AG08396 (cell line): ENCODE measurements at regions not wholly inside any gene's neighbourhood (a gene's known extent, or its start where the extent isn't known, plus 50 kb on each side); places are given as distances from the start of the nearest gene placed in this dataset.

Experiments used
- DNase-seq: peaks from one replicate; pipeline ENCODE4 v3.0.0; 2012; ENCODE audit warnings: low spot score, mixed read lengths

DNA sequence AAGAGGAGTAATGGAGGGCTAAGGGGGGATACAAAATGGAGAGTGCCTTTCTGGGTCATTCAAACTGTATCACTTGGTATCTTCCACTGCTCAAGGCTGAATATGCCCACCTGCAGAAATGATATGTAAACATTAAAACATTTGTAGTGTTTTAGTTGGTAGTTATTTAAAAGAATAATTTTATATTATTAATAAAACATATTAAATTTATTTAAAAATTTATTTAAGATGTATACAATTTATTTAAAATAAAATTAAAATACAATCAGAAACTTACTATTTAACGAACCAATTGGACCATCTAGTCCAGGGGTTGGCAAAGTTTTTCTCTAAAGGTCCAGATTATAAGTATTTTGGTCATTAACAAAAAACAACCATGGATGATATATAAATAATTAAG lies 308.5 kb downstream of the PLK2 start:
- DNase-seq = no peak

DNA sequence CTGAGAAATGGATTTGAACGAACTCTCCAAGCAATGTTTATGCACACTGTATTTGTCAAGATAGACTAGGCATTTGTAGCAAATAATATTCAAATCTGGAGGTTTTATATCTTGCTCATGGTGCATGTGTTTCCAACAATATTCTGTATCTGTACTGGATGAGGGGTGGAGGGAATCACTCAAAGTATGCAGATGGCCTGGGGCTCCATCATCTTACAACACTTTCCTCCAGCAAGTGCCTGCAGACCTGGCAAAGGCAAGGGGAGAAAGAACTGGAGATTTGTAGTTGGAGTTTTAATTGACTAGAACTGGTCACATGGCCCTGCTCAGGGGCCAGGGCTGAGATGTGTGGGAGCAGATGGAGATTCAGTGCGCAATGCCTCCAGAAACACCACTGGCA lies 309.0 kb downstream of the PLK2 start:
- no peak for DNase-seq

DNA sequence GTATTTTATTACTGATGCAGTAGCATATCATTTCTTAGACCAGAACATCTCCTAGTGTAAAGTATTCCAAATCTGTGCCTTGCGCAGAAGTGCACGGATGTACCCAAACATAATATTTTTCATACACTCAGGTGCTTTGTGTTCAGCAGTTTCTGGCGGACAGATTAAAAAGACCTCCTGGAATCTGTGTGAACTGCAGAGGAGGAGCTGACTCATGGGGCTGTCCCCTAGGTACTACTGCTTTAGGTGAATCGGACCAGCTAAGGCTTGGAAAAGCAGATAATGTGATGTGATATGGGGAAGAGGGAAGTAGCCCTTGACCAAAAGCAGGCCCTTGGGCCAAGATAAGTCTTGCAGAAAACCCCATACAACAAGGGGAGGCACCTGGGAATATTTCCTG lies 310.1 kb downstream of the PLK2 start:
- DNase-seq = no peak

DNA sequence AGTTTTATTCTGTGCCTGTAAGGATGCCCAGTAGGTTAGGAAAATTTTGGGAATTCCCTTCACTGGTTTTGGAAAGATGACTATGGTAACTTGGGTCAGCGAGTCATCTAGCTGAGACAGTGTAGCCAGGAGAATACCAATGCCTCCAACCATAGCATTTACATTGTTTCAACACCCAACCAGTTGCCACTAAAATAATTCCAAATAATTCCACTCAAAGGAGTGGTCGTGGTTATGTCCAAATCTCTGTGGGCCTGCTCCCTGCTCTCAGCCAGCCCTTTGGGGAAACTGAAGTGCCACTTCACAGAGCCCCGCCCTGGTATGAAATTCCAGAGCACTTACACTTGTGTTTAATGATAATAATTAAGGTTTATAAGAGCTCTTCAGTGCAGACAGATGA lies 310.5 kb downstream of the PLK2 start:
- no peak for DNase-seq

DNA sequence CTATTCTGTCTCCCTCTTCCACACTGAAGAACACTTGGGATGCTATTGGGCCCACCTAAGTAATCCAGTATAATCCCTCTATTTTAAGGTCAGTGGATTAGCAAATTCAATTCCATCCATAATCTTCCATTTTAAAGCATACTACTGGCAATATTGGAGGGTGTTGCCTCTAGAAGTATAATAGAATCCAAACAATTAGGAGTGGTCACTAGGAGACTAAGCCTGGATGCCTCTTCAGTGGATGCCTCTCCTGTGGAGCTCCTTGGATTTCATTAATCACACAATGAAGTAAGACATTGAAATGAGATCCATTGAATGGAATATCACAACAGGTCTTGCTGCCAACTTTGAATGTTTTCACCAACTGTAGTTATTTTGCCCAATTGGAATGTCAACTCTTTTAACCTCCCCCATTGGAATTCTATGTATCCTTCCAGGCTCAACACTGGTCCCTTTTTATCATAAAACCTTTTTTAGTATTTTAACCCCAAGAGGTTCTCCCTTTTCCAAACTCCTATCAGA lies 311.6 kb downstream of the PLK2 start:
- no peak for DNase-seq

DNA sequence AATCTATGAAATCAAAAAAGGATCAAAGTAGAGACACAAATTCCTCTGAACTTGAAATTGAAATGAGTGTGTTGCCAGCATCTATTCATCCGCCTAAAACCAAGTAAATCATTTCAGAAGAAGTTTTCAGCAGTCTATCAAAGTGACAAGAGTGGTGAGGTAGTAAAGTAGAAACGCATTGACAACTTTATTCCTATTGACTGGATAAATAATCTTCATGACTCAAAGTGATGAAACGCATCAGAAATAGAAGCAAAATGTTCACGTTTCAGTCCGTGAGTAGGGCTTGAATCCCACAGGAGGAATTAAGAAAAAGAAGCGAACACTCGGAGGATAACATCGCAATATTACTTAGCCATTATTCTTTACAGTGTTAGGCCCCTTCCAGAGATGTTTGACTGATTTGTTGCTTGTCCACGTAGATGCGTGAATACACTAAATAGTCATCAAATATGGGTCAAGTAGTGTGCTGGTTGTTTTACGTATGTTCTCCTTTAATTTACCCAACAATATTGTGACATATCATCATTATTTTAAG lies 314.4 kb downstream of the PLK2 start:
- no peak for DNase-seq

DNA sequence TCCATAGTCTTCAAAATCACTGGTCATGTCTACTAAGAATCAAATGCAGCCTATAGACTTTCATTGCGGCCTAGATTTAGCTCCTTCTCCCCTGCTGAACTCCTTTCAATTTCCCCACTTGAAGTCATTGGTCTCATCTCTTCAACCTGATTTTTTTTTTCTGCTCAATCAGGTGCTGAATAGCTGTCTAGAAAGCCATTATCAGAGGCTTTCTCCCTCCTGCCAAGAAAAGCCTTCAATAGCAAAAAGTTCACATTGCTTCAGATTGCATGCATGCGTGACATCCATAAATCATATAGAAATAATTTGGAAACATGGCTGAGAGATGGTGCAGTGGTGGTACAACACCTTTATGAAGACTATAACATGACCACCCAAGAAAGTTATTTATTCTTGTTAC lies 316.2 kb downstream of the PLK2 start:
- DNase-seq = no peak

DNA sequence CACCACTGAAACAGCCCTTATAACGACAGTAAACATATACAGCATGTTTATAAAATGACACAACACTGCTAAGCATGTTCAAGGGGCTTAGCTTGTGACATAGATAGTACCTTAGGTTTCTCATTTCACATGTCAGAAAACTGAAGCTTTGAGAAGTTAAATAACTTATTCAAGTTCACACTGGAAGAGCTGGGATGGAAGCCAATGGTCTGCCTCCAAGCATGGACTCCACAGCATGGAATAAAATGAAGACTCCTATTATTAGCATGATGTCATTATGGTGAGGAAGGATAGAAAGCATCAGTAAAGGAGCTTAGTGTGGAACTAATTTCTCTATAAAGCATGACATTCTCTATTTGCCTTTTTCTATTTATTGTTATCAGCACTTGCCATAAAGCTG lies 316.7 kb downstream of the PLK2 start:
- no peak for DNase-seq

DNA sequence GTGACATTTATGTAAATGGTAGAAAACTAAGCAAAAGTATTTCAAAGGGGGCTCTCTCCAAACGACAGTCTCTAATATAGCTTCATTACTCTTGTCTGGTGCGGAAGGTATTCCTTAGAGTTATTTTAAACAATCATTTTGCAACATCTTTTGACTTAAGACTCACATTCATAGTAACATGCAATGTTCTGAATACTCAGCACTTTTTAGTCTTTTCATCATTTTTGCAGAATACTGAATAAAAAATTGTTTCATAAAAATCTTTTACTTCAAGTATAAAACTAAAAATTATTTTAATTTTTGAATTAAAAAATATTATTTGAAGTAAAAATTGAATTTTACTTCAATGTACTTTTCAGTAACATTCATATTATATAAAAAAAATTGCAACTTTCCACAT lies 321.1 kb downstream of the PLK2 start:
- DNase-seq = no peak

DNA sequence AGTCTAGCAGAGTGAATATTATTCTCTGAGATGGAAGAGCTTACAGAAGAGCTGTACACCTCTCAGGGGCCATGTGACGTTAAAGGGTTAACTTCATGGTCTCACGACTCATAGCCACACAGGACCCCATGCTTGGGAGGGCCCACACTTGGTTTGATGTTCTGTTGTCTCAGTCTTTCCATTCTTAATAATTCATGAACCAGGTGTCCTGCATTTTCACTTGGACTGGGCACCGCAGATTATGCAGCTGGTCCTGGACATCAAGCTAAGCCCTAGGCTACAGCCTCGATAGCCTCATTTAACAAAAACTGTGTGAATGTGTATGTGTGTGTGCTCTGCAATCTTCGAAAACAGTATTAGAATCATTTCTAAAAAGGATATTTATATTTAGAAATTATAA lies 323.5 kb downstream of the PLK2 start:
- no peak for DNase-seq

DNA sequence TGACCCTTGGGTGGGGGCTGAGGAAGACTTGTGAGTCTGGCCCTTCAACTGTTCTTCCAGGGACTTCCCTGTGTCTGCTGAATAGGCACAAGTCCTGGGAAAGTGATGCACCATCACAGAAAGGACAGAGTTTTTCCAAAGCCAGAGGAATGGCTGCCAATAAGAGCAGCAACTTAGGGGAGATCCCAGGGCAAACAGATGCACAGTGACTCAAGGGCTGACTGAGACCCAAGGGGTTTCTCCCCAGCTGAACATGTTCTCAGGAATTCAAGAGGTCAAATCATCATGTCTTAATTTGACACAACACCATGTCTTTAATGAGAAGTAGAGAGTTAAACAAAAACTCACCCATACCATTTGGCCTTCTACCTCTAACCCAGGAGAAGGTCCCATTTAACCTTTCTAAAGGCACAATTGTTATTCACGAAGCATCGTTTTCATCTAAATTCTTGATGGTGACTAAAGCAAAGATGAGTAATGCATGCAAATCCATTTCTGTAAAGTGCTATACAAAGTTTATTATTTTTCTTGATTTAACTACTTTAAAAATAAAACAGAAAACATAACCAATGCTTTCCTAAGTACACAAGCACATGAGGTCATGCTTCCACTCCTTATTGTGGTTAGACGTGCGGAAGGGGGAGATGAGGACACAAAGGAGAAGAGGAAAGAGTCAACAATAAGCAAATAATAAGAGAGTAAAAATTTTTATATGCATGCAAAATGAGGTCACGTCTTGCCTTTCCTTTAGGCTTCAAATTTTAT lies 324.1 kb downstream of the PLK2 start:
- DNase-seq = no peak

DNA sequence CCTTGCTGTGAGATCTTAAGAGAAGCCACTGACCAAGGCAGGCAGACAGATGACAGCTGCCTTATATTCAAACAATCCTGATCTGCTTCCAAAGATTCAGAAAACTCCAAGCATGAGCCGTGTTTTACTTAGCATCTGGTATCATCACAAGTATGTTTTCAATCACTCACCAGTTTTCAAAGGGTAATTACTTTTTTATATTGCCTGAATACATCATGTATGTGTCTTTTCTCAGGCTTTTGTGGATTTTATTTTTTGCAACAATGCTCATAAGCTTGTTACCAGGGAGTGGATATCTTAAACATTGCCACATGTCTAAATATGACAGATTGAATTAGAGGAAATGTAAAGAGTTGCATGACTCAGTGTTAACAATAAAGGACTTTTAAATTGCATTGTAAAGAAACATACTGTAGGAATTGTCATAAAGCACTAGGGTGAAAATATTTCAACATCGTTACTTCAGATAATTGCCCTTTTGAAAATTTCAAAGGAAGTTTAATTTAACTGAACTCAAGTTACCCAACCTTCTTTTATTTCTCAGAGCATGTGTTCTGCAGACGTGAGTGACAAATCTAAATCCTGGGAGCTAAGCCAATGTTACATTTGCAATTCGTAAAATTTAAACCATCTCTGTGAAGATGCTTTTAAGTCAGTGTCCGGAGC lies 326.1 kb downstream of the PLK2 start:
- DNase-seq = no peak

DNA sequence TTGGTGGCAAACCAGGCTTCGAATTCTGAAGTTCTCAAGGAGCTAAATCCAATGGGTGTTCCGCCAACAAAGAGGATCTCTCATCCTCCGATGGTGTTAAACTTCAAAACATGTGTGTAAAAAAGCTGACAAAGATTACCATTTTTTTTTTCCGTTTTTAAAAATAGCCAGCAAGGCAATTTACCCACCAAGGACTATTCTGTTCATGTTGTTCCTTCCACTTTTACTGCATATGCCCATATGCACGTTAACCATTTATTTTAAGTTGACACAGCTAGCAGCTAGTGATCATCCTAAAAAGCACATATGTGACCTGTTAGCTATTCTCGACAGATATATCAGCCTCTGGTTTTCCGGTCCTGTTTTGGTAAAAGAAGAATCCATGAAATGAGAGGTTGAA lies 326.7 kb downstream of the PLK2 start:
- DNase-seq = no peak

DNA sequence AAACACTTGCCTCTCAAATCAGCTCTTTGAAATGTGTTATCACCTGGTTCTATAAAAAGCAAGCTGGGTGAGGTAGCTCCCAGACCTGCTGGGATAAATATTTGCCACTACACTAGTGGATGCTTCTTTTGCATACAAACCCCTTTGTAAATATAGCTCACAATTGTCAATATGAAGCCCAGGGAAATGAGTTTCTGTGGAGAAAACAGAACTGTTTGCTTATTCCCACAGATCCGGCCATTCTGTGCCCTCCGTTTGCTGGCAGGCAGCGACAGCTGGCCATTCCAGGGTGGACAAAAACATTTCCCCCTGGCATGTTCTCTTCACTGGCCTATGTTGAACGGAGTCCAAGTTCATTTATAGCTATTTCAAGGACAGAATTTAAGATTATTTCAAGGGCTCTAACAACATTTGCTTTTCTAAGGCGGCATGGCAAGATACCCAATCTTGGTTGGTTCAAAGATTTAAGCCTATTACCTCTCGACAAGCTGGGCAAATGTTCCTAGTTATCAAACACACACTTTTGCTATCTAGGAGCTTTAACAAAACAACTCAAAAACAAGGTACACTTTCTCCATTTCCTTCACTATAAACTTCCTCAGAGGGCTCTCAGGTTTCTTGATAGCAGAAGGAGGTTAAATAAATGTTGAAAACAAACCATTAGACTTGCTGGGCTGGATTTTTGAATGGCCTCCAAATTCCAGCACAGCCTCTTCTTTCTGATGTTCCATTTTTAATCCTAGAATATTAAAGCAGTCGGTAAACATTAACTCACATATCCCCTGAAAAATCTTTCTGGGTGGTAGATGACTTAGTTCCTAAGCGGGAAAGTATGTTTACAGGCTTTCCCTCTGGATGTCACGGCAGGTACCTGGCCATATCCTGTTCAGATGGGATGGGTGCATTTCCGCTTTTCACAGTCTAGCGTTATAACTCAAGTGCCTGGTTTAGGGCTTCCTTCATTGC lies 332.3 kb downstream of the PLK2 start:
- DNase-seq = no peak

DNA sequence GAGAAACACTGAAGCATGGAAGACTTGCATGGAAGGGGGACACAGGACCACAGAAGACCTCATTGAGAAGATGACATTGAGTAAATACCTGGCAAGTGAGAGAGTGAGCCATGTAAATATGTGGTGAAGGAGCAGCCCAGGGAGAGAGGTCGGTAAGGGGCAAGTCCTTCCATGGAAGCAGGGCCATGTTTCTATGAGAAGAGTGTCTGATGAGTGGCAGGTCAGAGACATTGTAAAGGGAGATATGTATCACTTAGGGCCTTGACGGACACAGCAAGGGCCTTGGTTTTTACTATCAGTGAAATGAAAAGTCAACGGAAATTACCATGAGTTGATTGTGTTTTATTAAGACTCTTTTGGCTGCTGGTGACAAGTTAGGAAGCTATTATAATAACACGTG lies 336.4 kb downstream of the PLK2 start:
- no peak for DNase-seq

DNA sequence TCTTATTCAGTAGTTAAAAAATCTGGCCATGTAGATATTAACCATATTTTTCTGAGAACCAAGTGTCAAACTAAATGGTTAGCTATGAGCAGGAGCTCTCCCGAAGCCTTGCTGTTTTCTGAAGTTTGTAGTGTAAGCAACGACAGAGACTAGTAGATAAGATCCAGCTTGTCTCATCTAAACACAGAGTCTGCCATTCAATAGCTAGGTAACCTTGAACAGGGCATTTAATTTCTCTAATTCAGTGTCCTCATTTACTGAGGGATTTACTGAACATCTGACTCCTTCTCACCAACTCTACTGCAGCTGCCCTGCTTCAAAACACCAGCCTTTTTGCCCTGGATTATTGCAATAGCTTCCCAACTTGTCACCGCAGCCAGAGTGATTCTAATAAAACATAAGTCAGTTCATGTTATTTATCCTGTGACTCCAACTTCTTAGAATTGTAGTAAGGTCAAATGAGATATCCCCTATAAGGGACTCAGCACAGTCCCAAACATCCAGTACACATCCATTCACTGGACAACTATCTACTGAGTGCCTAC lies 337.0 kb downstream of the PLK2 start:
- DNase-seq = no peak

DNA sequence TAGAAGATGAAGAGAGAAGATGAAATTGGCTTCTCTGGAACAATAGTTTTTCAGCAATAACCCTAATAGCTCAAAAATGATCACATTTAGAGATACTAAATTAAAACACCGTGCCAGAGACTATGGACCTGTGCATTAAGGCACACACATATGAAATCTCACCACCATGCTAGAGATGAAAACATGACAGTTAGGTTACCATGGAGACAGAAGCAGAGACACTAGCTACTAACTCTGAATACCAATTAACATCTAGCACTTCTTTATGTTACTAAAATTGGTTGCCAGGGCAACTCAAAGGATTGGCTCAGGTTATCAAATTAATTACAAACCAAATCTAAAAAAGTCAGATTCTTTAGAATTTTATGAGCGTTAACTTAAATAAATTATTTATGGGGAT lies 337.7 kb downstream of the PLK2 start:
- DNase-seq = no peak

DNA sequence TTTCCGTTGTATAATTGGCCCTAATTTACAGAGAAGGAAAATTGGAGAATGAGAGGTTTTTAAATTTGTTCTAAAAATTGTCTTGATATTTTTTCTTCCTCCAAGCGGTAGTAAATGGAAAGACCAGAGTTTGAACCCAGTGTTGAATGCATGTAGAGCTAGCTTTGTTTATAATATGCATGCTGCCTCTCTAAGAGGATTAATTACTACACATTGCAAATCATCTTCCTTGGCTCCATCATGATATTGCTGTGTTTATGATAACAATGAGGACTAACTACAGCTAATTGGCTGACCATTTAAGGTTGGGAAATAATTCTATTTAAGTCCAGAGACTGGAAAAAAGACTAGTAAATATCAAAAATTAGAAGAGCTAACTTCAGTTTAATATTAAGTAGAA lies 338.5 kb downstream of the PLK2 start:
- no peak for DNase-seq

DNA sequence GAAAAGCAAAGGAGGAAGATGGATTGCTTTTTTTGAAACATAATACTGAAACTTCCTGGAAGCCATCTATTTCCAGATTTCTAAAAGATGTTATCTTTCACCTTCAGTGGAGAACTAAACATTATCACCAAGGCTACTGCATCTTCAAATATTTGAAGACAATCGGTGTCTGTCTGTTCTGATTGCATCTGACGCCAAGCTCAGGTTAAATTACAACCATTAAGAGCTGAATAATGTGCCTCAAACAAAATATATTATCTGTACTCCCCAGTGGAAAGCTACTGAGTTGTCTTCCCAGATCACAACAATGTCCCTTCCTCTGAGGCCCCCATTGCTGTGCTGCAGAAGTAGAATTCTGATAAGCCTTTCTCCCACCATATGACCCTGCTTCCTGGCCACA lies 342.3 kb downstream of the PLK2 start:
- no peak for DNase-seq

DNA sequence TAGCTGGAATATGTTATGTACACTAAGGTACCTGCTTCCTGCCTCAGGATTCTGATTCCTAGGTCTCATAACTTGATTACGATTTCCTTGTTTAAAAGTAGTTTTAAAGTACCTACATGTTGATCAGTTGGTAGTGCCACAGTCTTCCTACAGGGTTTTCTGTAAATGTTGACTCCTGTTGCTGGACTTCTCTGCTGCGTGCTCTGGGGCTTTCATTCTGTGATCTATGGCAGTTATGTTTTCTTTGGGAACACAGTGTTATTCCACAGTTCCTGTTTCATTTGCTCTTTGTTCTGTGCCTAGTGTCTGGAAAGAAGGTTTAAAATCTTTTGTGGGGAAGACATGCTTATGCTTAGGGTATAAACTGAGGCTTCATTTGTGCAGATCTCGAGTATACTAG lies 343.5 kb downstream of the PLK2 start:
- DNase-seq = no peak

DNA sequence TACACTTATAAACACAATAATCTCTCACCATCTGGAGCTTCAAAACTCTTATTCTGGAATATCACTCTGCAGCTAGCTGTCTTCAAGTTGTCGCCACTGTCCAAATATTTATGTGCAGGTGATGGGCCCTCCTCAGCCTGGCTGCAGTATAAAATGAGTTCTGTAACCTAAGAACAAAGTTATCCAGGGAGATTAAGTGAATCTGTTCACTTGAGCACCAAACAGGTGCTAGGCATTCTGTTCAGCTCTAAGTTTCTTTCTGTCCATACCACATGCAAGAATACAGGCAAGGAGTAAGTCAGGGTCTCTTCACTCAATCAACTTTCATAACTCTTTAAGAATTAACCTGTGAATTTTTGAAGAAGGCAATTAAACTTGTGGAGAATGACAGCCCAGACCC lies 344.1 kb downstream of the PLK2 start:
- no peak for DNase-seq

DNA sequence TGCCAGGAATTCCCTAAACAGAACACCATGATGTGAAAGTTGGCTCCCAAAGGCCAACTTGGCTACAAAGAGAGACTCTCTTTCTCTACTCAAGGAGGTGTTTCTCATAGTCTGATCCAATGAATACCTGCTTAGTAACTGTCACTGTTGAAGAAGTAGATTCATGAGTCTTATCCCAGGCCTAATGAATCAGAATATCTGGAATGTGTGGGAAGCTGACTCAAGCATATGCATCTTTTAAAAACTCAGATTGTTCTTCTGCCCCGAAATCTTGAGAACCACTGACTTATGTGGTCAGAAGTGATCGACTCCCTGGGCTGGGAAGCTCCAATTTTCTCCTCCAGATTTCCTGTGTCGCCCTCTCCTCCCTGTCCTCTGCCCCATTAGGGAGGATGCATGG lies 345.6 kb downstream of the PLK2 start:
- DNase-seq = peak; percentile 22
